Activated CD8-positive, alpha-beta memory T cell treated with anti-CD3 and anti-CD28 coated beads, Interleukin-2, amount 10 ng/mL, durations not matched to agents 7 days and 5 days (primary cell): ENCODE measurements at regions not wholly inside any gene's neighbourhood (a gene's known extent, or its start where the extent isn't known, plus 50 kb on each side); places are given as distances from the start of the nearest gene placed in this dataset.

Source experiments
- ATAC-seq: fragments of 150-1000 bp; cut with Tn5 transposase; one replicate; pipeline ENCODE4 v1.10.0; 2021; ENCODE audit warnings: moderate library complexity
- CTCF ChIA-PET: fragments of 350-600 bp; sonication (Branson Sonifier 250); formaldehyde crosslinking; loops from one replicate; lab custom pipeline; 2021; ENCODE audit warnings: antibody characterized with exemption; lab: Charles Lee
- DNase-seq: peaks from one replicate; pipeline ENCODE4 v3.0.0-alpha.2; 2020
- H3K27ac Mint-ChIP-seq: one replicate; pipeline ENCODE4 v1.8.0; 2021; ENCODE audit warnings: mild to moderate bottlenecking, mixed read lengths
- H3K27me3 Mint-ChIP-seq: one replicate; pipeline ENCODE4 v1.8.0; 2021; ENCODE audit warnings: mixed read lengths
- H3K36me3 Mint-ChIP-seq: one replicate; pipeline ENCODE4 v1.8.0; 2021; ENCODE audit warnings: mild to moderate bottlenecking, mixed read lengths
- H3K4me1 Mint-ChIP-seq: one replicate; pipeline ENCODE4 v1.8.0; 2021; ENCODE audit warnings: mixed read lengths
- H3K4me3 Mint-ChIP-seq: one replicate; pipeline ENCODE4 v1.8.0; 2021; ENCODE audit warnings: mild to moderate bottlenecking, moderate library complexity, mixed read lengths
- H3K9me3 Mint-ChIP-seq: one replicate; pipeline ENCODE4 v1.8.0; 2022; ENCODE audit warnings: low read depth, mixed read lengths

DNA sequence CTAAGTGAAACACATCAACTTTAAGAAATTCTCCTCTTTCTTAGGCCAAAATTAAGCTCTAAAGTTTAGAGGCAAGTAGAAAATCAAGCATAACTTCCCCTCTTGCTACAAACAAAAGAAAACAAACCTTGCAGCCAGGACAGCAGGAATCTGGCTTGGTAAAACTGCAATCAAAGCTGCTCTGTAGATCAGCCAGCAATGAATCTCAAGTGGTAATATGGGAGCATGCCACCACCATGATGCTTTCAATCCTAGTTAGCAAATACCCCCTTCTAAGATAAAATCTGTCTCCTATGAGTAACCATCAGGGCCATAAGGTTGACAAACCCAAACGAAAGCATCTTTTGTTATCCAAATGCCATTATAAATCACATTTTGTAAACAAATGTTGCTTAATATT lies 208.3 kb upstream of the PLSCR5 start:
- CTCF ChIA-PET, result no interaction called here
- H3K9me3 Mint-ChIP-seq, result no peaks in the 10 kb centered on the region
- H3K4me1 Mint-ChIP-seq, result no peaks in the 10 kb centered on the region

DNA sequence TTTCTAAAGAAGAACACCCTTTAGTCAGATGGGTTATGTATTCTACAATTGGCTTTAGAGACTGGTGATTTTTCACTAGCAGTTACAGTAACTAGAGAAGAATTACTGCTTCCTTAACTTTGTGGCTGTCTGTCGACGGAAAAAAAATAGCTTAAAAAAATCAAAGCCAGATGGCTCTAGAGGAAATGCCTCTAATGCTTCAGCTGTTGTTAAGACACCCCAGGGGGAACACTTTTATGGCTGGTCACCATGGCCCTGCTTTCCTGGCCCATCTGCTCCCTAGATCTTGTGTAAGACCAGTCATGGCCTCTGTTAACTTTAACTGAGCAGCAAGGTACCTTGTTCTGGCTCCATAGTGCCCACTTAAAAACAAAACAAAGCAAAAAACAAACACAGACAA lies 198.6 kb upstream of the PLSCR5 start:
- ATAC-seq, result no peak
- Mint-ChIP-seq H3K36me3 (no peaks in the 10 kb centered on the region), H3K9me3 (peaks cover 3% of the 10 kb centered on the region)

More for the DNA sequence above, 208.3 kb upstream of the PLSCR5 start:
- DNase-seq (no peak), ATAC-seq (no peak)
- H3K4me3 Mint-ChIP-seq, result no peak overlapping the region
- no peak overlapping the region for H3K27ac Mint-ChIP-seq
- no peaks in the 10 kb centered on the region for H3K27me3 Mint-ChIP-seq
- no peaks in the 10 kb centered on the region for H3K36me3 Mint-ChIP-seq

DNA sequence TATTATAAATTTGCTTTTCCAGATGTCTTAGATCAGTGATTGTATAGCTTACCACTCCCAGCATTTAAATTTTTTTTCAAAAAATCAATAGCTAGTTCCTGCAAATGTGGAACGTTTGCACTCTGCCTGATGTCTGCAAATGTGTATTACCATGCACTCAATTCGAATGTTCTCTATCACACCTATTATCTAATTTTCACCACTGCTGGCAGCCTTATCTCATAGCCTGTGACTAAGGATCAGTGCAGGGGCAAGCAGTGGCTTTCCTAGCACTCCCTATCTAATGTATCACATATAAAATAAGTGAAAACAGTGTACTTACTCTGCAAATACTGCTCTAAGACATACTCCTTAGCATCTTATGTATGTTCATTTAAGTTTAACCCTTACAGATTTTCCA lies 196.3 kb upstream of the PLSCR5 start:
- CTCF ChIA-PET, result no interaction called here
- Mint-ChIP-seq H3K27ac (no peak overlapping the region), H3K4me3 (no peak overlapping the region), H3K27me3 (no peaks in the 10 kb centered on the region), H3K36me3 (no peaks in the 10 kb centered on the region), H3K4me1 (no peaks in the 10 kb centered on the region), H3K9me3 (peaks cover 3% of the 10 kb centered on the region)
- ATAC-seq, result no peak
- no peak for DNase-seq

More for the DNA sequence above, 198.6 kb upstream of the PLSCR5 start:
- Mint-ChIP-seq H3K4me1 (no peaks in the 10 kb centered on the region), H3K27ac (no peak overlapping the region), H3K4me3 (no peak overlapping the region), H3K27me3 (no peaks in the 10 kb centered on the region)
- DNase-seq, result no peak
- CTCF ChIA-PET, result no interaction called here

DNA sequence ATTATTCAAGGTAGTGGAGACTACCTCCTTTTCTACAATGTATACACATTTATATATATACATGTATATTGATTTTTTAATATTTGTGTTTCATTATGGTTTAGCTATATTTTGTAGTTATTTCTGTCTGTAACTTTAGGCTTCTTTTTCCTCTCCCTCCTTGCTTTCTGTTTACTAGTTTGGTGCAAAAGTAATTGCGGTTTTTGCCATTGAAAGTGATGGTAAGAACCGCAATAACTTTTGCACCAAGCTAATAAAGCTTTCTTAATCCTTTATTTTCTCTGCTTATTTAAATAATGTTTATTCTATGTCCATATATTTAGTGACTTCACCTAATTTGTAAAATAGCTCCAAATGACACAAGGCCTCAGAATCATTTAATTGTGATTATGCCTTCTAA lies 195.3 kb upstream of the PLSCR5 start:
- H3K27ac Mint-ChIP-seq, result no peak overlapping the region

GRCh38 chr3:146796078-146796477 lies 190.9 kb upstream of the PLSCR5 start:
- DNase-seq (no peak), ATAC-seq (no peak)
- H3K27me3 Mint-ChIP-seq, result no peaks in the 10 kb centered on the region
- CTCF ChIA-PET, result no interaction called here
- H3K4me3 Mint-ChIP-seq, result no peak overlapping the region
- no peaks in the 10 kb centered on the region for H3K36me3 Mint-ChIP-seq
- peaks cover 3% of the 10 kb centered on the region for H3K9me3 Mint-ChIP-seq
- H3K27ac Mint-ChIP-seq, result no peak overlapping the region
- no peaks in the 10 kb centered on the region for H3K4me1 Mint-ChIP-seq

More for the DNA sequence above, 195.3 kb upstream of the PLSCR5 start:
- DNase-seq, result no peak
- no peak for ATAC-seq
- Mint-ChIP-seq H3K9me3 (peaks cover 3% of the 10 kb centered on the region), H3K4me3 (no peak overlapping the region), H3K27me3 (no peaks in the 10 kb centered on the region), H3K4me1 (no peaks in the 10 kb centered on the region), H3K36me3 (no peaks in the 10 kb centered on the region)
- CTCF ChIA-PET, result no interaction called here

DNA sequence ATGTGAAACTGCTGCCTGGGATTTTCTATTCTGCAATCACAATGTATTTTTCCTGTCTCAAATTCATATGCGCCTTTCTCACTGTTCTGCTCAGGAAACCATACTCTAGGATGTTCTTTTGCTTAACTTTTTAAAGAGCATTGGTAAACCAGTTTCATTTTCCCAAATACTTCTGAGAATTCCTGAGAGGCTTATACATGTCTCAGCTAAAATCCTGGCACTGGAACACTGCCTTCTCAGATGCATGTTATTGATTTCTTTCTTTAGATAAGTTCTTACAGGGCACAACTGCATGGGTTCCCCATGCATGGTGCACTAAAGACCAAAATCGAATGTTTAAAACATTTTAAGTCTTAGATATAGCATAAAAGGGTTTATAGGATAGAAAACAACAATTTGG lies 178.3 kb upstream of the PLSCR5 start:
- DNase-seq (no peak), ATAC-seq (no peak)
- CTCF ChIA-PET, result no interaction called here
- H3K9me3 Mint-ChIP-seq, result peaks cover 2% of the 10 kb centered on the region
- H3K27ac Mint-ChIP-seq, result no peak overlapping the region
- no peak overlapping the region for H3K4me3 Mint-ChIP-seq
- no peaks in the 10 kb centered on the region for H3K4me1 Mint-ChIP-seq
- H3K36me3 Mint-ChIP-seq, result no peaks in the 10 kb centered on the region
- H3K27me3 Mint-ChIP-seq, result no peaks in the 10 kb centered on the region

DNA sequence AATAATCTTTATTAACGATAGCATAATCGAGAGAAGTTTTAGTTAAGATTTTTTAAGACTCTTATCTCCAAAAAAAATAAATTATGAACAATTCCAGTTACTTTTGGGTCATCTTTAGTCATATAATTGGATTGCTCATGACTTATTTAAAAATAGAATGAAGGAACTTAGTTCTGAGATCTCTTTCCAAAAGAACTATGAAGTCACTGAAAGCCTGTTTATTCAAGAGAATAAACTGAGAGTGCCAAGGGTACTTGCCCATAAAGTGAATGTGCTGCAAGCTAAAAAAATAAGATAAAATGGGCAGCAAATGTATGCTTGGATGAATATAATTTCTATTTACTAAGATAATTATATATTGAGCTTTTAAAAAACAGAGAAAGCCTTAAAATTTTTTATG lies 176.5 kb upstream of the PLSCR5 start:
- Mint-ChIP-seq H3K36me3 (no peaks in the 10 kb centered on the region), H3K9me3 (no peaks in the 10 kb centered on the region), H3K27ac (no peak overlapping the region), H3K27me3 (no peaks in the 10 kb centered on the region), H3K4me3 (no peak overlapping the region), H3K4me1 (no peaks in the 10 kb centered on the region)
- DNase-seq, result no peak
- CTCF ChIA-PET, result no interaction called here
- no peak for ATAC-seq

- DNase-seq (no peak), ATAC-seq (no peak)
- Mint-ChIP-seq H3K27ac (no peak overlapping the region), H3K36me3 (no peaks in the 10 kb centered on the region), H3K4me1 (no peaks in the 10 kb centered on the region), H3K4me3 (no peak overlapping the region), H3K9me3 (no peaks in the 10 kb centered on the region), H3K27me3 (no peaks in the 10 kb centered on the region)
- CTCF ChIA-PET, result no interaction called here
These were observed 175.9 kb upstream of the PLSCR5 start for GRCh38 chr3:146781059-146781458.

DNA sequence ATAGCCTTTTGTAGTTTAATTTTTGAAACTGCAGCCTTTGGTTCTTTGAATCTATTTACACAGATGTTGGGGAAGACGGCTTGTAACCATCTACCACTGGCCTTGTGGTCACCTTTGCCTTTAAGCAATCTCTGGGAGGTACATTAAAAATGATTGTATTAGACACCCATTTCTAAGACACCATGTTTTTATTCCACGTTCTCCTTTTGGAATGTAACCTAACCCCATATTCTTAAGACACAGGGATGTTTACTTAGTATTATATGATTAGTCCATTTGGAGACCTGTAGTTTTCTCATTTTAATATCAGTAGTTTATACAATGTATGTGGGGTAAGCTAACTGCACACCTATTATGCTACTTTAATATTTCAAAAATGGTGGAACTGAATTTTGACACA lies 175.1 kb upstream of the PLSCR5 start:
- Mint-ChIP-seq H3K4me1 (no peaks in the 10 kb centered on the region), H3K36me3 (no peaks in the 10 kb centered on the region), H3K27ac (no peak overlapping the region), H3K4me3 (no peak overlapping the region), H3K9me3 (no peaks in the 10 kb centered on the region), H3K27me3 (no peaks in the 10 kb centered on the region)
- CTCF ChIA-PET, result no interaction called here
- ATAC-seq (no peak), DNase-seq (no peak)

DNA sequence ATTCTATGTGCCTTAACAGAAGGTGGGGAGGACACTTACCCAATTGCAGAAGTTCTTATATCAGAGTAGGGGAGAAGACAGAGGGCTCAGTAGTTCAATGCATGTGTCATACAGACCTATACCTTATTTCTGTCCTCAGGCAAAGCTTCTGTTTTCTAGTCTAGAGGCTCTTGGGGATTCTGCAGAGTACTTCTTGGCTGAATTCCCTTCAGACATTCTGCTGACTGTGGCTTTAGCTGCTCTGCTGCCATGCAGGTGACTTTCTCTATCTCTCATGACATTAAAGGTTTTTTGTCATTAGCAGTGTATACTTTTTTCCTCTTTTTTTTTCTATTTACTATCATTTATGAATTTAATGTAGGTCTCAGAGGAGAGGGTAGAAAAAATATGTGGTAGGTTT lies 172.8 kb upstream of the PLSCR5 start:
- Mint-ChIP-seq H3K27ac (no peak overlapping the region), H3K27me3 (no peaks in the 10 kb centered on the region), H3K9me3 (no peaks in the 10 kb centered on the region), H3K4me1 (no peaks in the 10 kb centered on the region), H3K4me3 (no peak overlapping the region), H3K36me3 (no peaks in the 10 kb centered on the region)
- ATAC-seq (no peak), DNase-seq (no peak)
- CTCF ChIA-PET, result no interaction called here

DNA sequence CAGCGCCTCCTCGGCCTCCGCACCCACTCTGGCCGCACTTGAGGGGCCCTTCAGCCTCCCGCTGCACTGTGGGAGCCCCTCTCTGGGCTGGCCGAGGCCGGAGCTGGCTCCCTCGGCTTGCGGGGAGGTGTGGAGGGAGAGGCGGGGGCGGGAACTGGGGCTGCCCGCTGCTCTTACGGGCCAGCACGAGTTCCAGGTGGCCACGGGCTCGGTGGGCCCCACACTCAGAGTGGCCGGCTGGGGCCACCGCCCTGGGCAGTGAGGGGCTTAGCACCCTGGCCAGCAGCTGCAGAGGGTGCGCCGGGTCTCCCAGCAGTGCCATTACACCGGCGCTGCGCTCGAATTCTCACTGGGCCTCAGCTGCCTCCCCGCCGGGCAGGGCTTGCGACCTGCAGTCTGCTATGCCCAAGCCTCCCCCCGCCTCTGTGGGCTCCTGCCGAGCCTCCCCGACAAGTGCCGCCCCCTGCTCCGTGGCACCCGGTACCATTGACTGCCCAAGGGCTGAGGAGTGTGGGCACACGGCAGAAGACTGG lies 167.1 kb upstream of the PLSCR5 start:
- CTCF ChIA-PET, result no interaction called here
- Mint-ChIP-seq H3K36me3 (no peaks in the 10 kb centered on the region), H3K4me3 (no peak overlapping the region), H3K27ac (no peak overlapping the region), H3K4me1 (no peaks in the 10 kb centered on the region), H3K9me3 (peaks cover 2% of the 10 kb centered on the region), H3K27me3 (no peaks in the 10 kb centered on the region)
- no peak for ATAC-seq
- DNase-seq, result no peak

DNA sequence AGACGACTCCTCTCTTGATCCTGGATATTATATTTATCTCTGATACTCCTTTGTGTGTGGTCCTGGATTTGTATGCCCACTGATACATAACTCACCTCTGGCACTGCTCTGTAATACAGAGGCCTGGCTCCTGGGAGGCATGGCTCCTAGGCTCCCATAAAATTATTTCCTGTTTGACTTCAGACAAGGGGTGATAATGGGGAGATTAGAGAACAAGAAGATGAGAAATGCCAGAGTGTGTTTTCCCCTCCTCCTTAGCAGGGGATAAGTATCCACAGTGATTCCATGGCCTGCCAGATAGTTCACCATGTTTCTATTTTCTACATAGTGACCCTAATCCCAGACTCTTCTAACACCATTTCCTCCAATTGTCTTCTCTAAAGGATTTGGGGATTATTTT lies 165.7 kb upstream of the PLSCR5 start:
- CTCF ChIA-PET, result no interaction called here

GRCh38 chr3:146770301-146770700 lies 165.2 kb upstream of the PLSCR5 start:
- Mint-ChIP-seq H3K36me3 (no peaks in the 10 kb centered on the region), H3K9me3 (peaks cover 2% of the 10 kb centered on the region), H3K27ac (no peak overlapping the region), H3K4me1 (no peaks in the 10 kb centered on the region), H3K27me3 (no peaks in the 10 kb centered on the region), H3K4me3 (no peak overlapping the region)
- CTCF ChIA-PET, result no interaction called here
- ATAC-seq, result no peak
- DNase-seq, result no peak

More for the DNA sequence above, 165.7 kb upstream of the PLSCR5 start:
- no peaks in the 10 kb centered on the region for H3K4me1 Mint-ChIP-seq
- no peaks in the 10 kb centered on the region for H3K27me3 Mint-ChIP-seq
- H3K9me3 Mint-ChIP-seq, result peaks cover 2% of the 10 kb centered on the region
- no peak overlapping the region for H3K27ac Mint-ChIP-seq
- H3K4me3 Mint-ChIP-seq, result no peak overlapping the region
- H3K36me3 Mint-ChIP-seq, result no peaks in the 10 kb centered on the region
- DNase-seq (no peak), ATAC-seq (no peak)

DNA sequence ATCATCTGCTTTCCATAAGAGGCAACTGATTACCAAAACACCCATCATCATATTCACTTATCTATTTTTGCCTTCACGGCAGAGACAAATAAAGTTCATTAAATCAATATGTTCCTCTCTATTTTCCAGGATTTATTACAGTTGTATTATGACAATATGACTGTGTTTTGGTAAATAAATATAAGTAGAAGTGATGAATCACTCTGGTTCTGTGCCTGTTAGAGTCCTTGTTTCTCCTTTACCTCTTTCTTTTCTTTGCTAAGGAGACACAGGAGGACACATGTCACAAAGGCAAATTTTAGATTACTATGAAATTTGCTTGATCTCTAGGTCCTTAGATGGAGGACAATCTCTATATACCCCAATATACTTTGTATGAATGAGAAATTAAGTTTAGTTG lies 152.6 kb upstream of the PLSCR5 start:
- Mint-ChIP-seq H3K9me3 (no peaks in the 10 kb centered on the region), H3K27me3 (no peaks in the 10 kb centered on the region), H3K4me3 (no peak overlapping the region), H3K4me1 (no peaks in the 10 kb centered on the region), H3K36me3 (no peaks in the 10 kb centered on the region), H3K27ac (no peak overlapping the region)
- CTCF ChIA-PET, result no interaction called here
- DNase-seq (no peak), ATAC-seq (no peak)

- Mint-ChIP-seq H3K36me3 (no peaks in the 10 kb centered on the region), H3K27ac (no peak overlapping the region), H3K4me3 (no peak overlapping the region), H3K9me3 (peaks cover 2% of the 10 kb centered on the region), H3K27me3 (no peaks in the 10 kb centered on the region), H3K4me1 (no peaks in the 10 kb centered on the region)
- CTCF ChIA-PET, result no interaction called here
- no peak for ATAC-seq
- no peak for DNase-seq
These were observed 145.1 kb upstream of the PLSCR5 start for GRCh38 chr3:146750196-146750595.
